HEK293 (cell line): ENCODE measurements at regions not wholly inside any gene's neighbourhood (a gene's known extent, or its start where the extent isn't known, plus 50 kb on each side); places are given as distances from the start of the nearest gene placed in this dataset.

Experiments used
- BCL6B ChIP-seq: fragments of 450-650 bp; formaldehyde crosslinking; IDR thresholded peaks from 2 replicates; pipeline ENCODE4 v1.5.1; 2017; ENCODE audit warnings: missing biosample characterization, missing genetic modification characterization
- OSR2 ChIP-seq: fragments of 450-650 bp; formaldehyde crosslinking; IDR thresholded peaks from 2 replicates; pipeline ENCODE4 v1.5.1; 2016; ENCODE audit warnings: missing biosample characterization, missing genetic modification characterization
- YY1 ChIP-seq: fragments of 450-650 bp; formaldehyde crosslinking; IDR thresholded peaks from 2 replicates; pipeline ENCODE4 v1.5.1; 2018; ENCODE audit warnings: missing biosample characterization, missing genetic modification characterization
- ZBTB8A ChIP-seq: fragments of 450-650 bp; formaldehyde crosslinking; IDR thresholded peaks from 2 replicates; pipeline ENCODE4 v1.5.1; 2016; ENCODE audit warnings: missing biosample characterization, missing genetic modification characterization
- ZNF114 ChIP-seq: fragments of 450-650 bp; formaldehyde crosslinking; IDR thresholded peaks from 2 replicates; pipeline ENCODE4 v1.5.0; 2017; ENCODE audit warnings: missing biosample characterization, missing genetic modification characterization
- ZNF121 ChIP-seq: fragments of 450-650 bp; formaldehyde crosslinking; IDR thresholded peaks from 2 replicates; pipeline ENCODE4 v1.5.1; 2016; ENCODE audit warnings: missing biosample characterization, missing genetic modification characterization
- ZNF707 ChIP-seq: fragments of 450-650 bp; formaldehyde crosslinking; IDR thresholded peaks from 2 replicates; pipeline ENCODE4 v1.5.1; 2016; ENCODE audit warnings: missing biosample characterization, missing genetic modification characterization
- TF ChIP-seq, protein P1 (sequence below): fragments of 450-650 bp; formaldehyde crosslinking; IDR thresholded peaks from 2 replicates; pipeline ENCODE4 v1.5.1; 2016; ENCODE audit warnings: missing biosample characterization, missing genetic modification characterization
- TF ChIP-seq, protein P2 (sequence below): fragments of 450-650 bp; formaldehyde crosslinking; IDR thresholded peaks from 2 replicates; pipeline ENCODE4 v1.5.1; 2016; ENCODE audit warnings: missing biosample characterization, missing genetic modification characterization, low read depth

GRCh38 chr1:172834609-172835008, 175.7 kb downstream of the FASLG start:
- TF ChIP-seq, protein P1, sequence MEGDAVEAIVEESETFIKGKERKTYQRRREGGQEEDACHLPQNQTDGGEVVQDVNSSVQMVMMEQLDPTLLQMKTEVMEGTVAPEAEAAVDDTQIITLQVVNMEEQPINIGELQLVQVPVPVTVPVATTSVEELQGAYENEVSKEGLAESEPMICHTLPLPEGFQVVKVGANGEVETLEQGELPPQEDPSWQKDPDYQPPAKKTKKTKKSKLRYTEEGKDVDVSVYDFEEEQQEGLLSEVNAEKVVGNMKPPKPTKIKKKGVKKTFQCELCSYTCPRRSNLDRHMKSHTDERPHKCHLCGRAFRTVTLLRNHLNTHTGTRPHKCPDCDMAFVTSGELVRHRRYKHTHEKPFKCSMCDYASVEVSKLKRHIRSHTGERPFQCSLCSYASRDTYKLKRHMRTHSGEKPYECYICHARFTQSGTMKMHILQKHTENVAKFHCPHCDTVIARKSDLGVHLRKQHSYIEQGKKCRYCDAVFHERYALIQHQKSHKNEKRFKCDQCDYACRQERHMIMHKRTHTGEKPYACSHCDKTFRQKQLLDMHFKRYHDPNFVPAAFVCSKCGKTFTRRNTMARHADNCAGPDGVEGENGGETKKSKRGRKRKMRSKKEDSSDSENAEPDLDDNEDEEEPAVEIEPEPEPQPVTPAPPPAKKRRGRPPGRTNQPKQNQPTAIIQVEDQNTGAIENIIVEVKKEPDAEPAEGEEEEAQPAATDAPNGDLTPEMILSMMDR (tag by site-specific recombination): no peak
- TF ChIP-seq OSR2 (tag by site-specific recombination) (no peak), ZNF114 (tag by site-specific recombination) (no peak), ZNF707 (no peak), YY1 (tag by site-specific recombination) (no peak), ZNF121 (tag by site-specific recombination) (no peak), ZBTB8A (tag by site-specific recombination) (no peak), BCL6B (tag by site-specific recombination) (no peak)
- TF ChIP-seq, protein P2, sequence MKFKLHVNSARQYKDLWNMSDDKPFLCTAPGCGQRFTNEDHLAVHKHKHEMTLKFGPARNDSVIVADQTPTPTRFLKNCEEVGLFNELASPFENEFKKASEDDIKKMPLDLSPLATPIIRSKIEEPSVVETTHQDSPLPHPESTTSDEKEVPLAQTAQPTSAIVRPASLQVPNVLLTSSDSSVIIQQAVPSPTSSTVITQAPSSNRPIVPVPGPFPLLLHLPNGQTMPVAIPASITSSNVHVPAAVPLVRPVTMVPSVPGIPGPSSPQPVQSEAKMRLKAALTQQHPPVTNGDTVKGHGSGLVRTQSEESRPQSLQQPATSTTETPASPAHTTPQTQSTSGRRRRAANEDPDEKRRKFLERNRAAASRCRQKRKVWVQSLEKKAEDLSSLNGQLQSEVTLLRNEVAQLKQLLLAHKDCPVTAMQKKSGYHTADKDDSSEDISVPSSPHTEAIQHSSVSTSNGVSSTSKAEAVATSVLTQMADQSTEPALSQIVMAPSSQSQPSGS (tag by site-specific recombination): no peak
